Stimulated activated CD8-positive, alpha-beta memory T cell treated with anti-CD3 and anti-CD28 coated beads, Interleukin-4, amount 100 ng/mL, for 4 hours (primary cell): ENCODE measurements at regions not wholly inside any gene's neighbourhood (a gene's known extent, or its start where the extent isn't known, plus 50 kb on each side); places are given as distances from the start of the nearest gene placed in this dataset.
"Not testable (repeated sequence)": the region's sequence is repeated elsewhere in the genome, so short reads cannot be mapped to it uniquely, and the experiment has no call there.

Experiments used
- DNase-seq, 2 donors: peaks; one replicate each; pipeline ENCODE4 v3.0.0-alpha.2; 2020; ENCODE audit warnings: low read depth in 2 of 2, low spot score in 1 of 2

- DNase-seq = peak; percentile 93 to 98
Observed at GRCh38 chr3:75434913-75435793, 229.0 kb upstream of the FRG2C start.

GRCh38 chr3:75435794-75436400, 228.2 kb upstream of the FRG2C start:
- not testable (repeated sequence) for DNase-seq

- DNase-seq = not testable (repeated sequence)
Observed at GRCh38 chr3:75440986-75441385, 223.1 kb upstream of the FRG2C start.

- DNase-seq = not testable (repeated sequence)
Observed at GRCh38 chr3:75444634-75445033, 219.5 kb upstream of the FRG2C start.

- not testable (repeated sequence) for DNase-seq
Observed at GRCh38 chr3:75445234-75445633, 218.9 kb upstream of the FRG2C start.

GRCh38 chr3:75446948-75447347, 217.2 kb upstream of the FRG2C start:
- not testable (repeated sequence) for DNase-seq

GRCh38 chr3:75453328-75453727, 210.8 kb upstream of the FRG2C start:
- not testable (repeated sequence) for DNase-seq

GRCh38 chr3:75453839-75454238, 210.3 kb upstream of the FRG2C start:
- not testable (repeated sequence) for DNase-seq

- not testable (repeated sequence) for DNase-seq
Observed at GRCh38 chr3:75474530-75474929, 189.6 kb upstream of the FRG2C start.

- not testable (repeated sequence) for DNase-seq
Observed at GRCh38 chr3:75496600-75496999, 167.5 kb upstream of the FRG2C start.

- not testable (repeated sequence) for DNase-seq
Observed at GRCh38 chr3:75500357-75500756, 163.8 kb upstream of the FRG2C start.

- DNase-seq = not testable (repeated sequence)
Observed at GRCh38 chr3:75502171-75502570, 162.0 kb upstream of the FRG2C start.

- not testable (repeated sequence) for DNase-seq
Observed at GRCh38 chr3:75502769-75503756, 161.1 kb upstream of the FRG2C start.

- no peak for DNase-seq
Observed at GRCh38 chr3:75506603-75507002, 157.5 kb upstream of the FRG2C start.

GRCh38 chr3:75507956-75508355, 156.2 kb upstream of the FRG2C start:
- DNase-seq = not testable (repeated sequence)

GRCh38 chr3:75527657-75528056, 136.5 kb upstream of the FRG2C start:
- not testable (repeated sequence) for DNase-seq

GRCh38 chr3:75552095-75552494, 112.0 kb upstream of the FRG2C start:
- not testable (repeated sequence) for DNase-seq

GRCh38 chr3:75564427-75564826, 99.7 kb upstream of the FRG2C start:
- DNase-seq = not testable (repeated sequence)

GRCh38 chr3:75572303-75572702, 91.8 kb upstream of the FRG2C start:
- DNase-seq = not testable (repeated sequence)

GRCh38 chr3:75579091-75579490, 85.0 kb upstream of the FRG2C start:
- DNase-seq = not testable (repeated sequence)

GRCh38 chr3:75579536-75579935, 84.6 kb upstream of the FRG2C start:
- DNase-seq = not testable (repeated sequence)
